Neural progenitor cell (in vitro differentiated cells): ENCODE measurements at regions not wholly inside any gene's neighbourhood (a gene's known extent, or its start where the extent isn't known, plus 50 kb on each side); places are given as distances from the start of the nearest gene placed in this dataset.
A peak's percentile ranks its signal among the peaks of the same experiment; 100 is the strongest.

Experiments
- DNase-seq: peaks from one replicate; pipeline ENCODE4 v3.0.0-alpha.2; 2016; ENCODE audit warnings: low spot score
- H2AFZ ChIP-seq: fragments of 200-600 bp; sonication (generic); replicated peaks from 2 replicates; pipeline ENCODE4 v1.6.1; 2016; ENCODE audit warnings: antibody characterized with exemption
- H3F3A ChIP-seq: fragments of 200-600 bp; sonication (generic); 2 replicates; pipeline ENCODE4 v1.6.1; 2016; ENCODE audit warnings: antibody characterized with exemption, low read depth
- H3K27ac ChIP-seq: fragments of 200-600 bp; sonication (generic); 2 replicates; pipeline ENCODE4 v1.5.1; 2016; ENCODE audit warnings: mild to moderate bottlenecking
- H3K27me3 ChIP-seq: fragments of 200-600 bp; sonication (generic); 2 replicates; pipeline ENCODE4 v1.6.1; 2016; ENCODE audit warnings: mild to moderate bottlenecking, moderate library complexity
- H3K36me3 ChIP-seq: fragments of 200-600 bp; sonication (generic); 2 replicates; pipeline ENCODE4 v1.5.1; 2016
- H3K4me1 ChIP-seq: fragments of 200-600 bp; sonication (generic); 2 replicates; pipeline ENCODE4 v1.6.1; 2016; ENCODE audit warnings: mixed run types
- H3K4me2 ChIP-seq: fragments of 200-600 bp; sonication (generic); 2 replicates; pipeline ENCODE4 v1.6.1; 2016
- H3K4me3 ChIP-seq: fragments of 200-600 bp; sonication (generic); 2 replicates; pipeline ENCODE4 v1.5.1; 2016
- H3K79me2 ChIP-seq: fragments of 200-600 bp; sonication (generic); 2 replicates; pipeline ENCODE4 v1.6.1; 2016; ENCODE audit warnings: low read depth
- H3K9ac ChIP-seq: fragments of 200-600 bp; sonication (generic); 2 replicates; pipeline ENCODE4 v1.6.1; 2016
- H3K9me3 ChIP-seq: fragments of 200-600 bp; sonication (generic); 2 replicates; pipeline ENCODE4 v1.5.1; 2016; ENCODE audit warnings: low read depth
- H4K20me1 ChIP-seq: fragments of 200-600 bp; sonication (generic); 2 replicates; pipeline ENCODE4 v1.6.1; 2016; ENCODE audit warnings: low read depth
- H3K27ac Mint-ChIP-seq: 3 replicates; pipeline ENCODE4 v1.8.0; 2021; ENCODE audit warnings: mixed read lengths
- H3K27me3 Mint-ChIP-seq: 2 replicates; pipeline ENCODE4 v1.8.0; 2022; ENCODE audit warnings: low read depth, mild to moderate bottlenecking, inconsistent platforms, moderate library complexity, mixed read lengths; ENCODE audit not compliant: insufficient read depth
- H3K36me3 Mint-ChIP-seq: 3 replicates; pipeline ENCODE4 v1.8.0; 2021; ENCODE audit warnings: mixed read lengths
- H3K4me1 Mint-ChIP-seq: 3 replicates; pipeline ENCODE4 v1.8.0; 2021; ENCODE audit warnings: mixed read lengths
- H3K4me3 Mint-ChIP-seq: 3 replicates; pipeline ENCODE4 v1.8.0; 2021; ENCODE audit warnings: mild to moderate bottlenecking, moderate library complexity, mixed read lengths
- H3K9me3 Mint-ChIP-seq: 3 replicates; pipeline ENCODE4 v1.8.0; 2020; ENCODE audit warnings: mixed read lengths
- EZH2 ChIP-seq: fragments of 200-600 bp; sonication (generic); IDR thresholded peaks from 2 replicates; pipeline ENCODE4 v1.6.1; 2017; ENCODE audit warnings: antibody characterized with exemption, mild to moderate bottlenecking, moderate library complexity
- EZH2phosphoT487 ChIP-seq: fragments of 200-600 bp; sonication (generic); IDR thresholded peaks from 2 replicates; pipeline ENCODE4 v1.6.1; 2017; ENCODE audit warnings: antibody characterized with exemption
- TF ChIP-seq, protein P1 (sequence below): fragments of 200-600 bp; sonication (generic); IDR thresholded peaks from 2 replicates; pipeline ENCODE4 v1.5.1; 2017; ENCODE audit warnings: antibody characterized with exemption, mild to moderate bottlenecking

DNA sequence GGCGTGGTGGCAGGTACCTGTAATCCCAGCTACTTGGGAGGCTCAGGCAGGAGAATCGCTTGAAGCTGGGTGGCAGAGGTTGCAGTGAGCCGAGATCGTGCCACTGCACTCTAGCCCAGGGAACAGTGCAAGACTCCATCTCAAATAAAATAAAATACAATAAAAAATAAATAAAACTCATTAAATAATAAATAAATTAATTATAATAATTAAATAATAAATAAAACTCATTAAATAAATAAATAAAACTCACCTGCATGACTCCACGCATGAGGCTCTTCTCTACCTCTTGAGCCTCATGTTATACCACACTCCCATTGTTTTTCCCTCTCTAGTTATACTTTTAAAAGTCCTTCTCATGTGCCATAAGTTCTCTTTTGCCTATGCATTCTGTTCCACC, 995.4 kb downstream of the MAT2B start:
- Histone ChIP-seq H3K4me1 (peaks cover 16% of the 10 kb centered on the region), H3K27me3 (no peaks in the 10 kb centered on the region), H3K9ac (no peak overlapping the region), H3K9me3 (no peaks in the 10 kb centered on the region), H3K4me2 (no peak overlapping the region), H3K36me3 (no peaks in the 10 kb centered on the region), H3K79me2 (no peaks in the 10 kb centered on the region), H3F3A (no peaks in the 10 kb centered on the region), H3K4me3 (no peak overlapping the region), H4K20me1 (no peaks in the 10 kb centered on the region), H2AFZ (no peak overlapping the region), H3K27ac (no peak overlapping the region)
- Mint-ChIP-seq H3K36me3 (no peaks in the 10 kb centered on the region), H3K9me3 (no peaks in the 10 kb centered on the region), H3K27ac (no peak overlapping the region), H3K4me3 (no peak overlapping the region), H3K27me3 (no peaks in the 10 kb centered on the region), H3K4me1 (peaks cover 11% of the 10 kb centered on the region)
- DNase-seq = no peak
- TF ChIP-seq, protein P1, sequence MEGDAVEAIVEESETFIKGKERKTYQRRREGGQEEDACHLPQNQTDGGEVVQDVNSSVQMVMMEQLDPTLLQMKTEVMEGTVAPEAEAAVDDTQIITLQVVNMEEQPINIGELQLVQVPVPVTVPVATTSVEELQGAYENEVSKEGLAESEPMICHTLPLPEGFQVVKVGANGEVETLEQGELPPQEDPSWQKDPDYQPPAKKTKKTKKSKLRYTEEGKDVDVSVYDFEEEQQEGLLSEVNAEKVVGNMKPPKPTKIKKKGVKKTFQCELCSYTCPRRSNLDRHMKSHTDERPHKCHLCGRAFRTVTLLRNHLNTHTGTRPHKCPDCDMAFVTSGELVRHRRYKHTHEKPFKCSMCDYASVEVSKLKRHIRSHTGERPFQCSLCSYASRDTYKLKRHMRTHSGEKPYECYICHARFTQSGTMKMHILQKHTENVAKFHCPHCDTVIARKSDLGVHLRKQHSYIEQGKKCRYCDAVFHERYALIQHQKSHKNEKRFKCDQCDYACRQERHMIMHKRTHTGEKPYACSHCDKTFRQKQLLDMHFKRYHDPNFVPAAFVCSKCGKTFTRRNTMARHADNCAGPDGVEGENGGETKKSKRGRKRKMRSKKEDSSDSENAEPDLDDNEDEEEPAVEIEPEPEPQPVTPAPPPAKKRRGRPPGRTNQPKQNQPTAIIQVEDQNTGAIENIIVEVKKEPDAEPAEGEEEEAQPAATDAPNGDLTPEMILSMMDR = no peak
- TF ChIP-seq EZH2 = no peak
- TF ChIP-seq EZH2phosphoT487 = no peak

DNA sequence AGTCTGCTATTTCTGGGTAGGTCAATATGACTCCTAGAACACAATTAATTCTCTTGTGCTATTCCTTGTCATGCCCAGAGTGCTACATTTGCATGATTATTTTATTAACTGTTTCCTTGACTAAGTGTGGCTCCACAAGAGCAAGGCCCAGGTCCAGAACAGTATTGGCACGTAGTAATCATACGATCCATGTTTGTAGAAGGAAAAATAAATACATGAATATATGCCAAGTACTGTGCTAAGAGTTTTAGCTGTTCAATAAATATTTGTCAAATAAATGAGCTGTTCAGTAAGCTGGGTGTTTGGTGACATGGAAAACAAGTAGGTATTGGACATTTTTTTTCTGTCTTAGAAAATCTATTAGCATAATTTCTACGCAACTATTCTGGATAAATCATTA, 995.9 kb downstream of the MAT2B start:
- DNase-seq = no peak
- Histone ChIP-seq H3K4me1 (peaks cover 16% of the 10 kb centered on the region), H3K27ac (no peak overlapping the region), H3K79me2 (no peaks in the 10 kb centered on the region), H3K27me3 (no peaks in the 10 kb centered on the region), H3F3A (no peaks in the 10 kb centered on the region), H3K4me2 (no peak overlapping the region), H2AFZ (no peak overlapping the region), H3K36me3 (no peaks in the 10 kb centered on the region), H3K4me3 (no peak overlapping the region), H3K9ac (no peak overlapping the region), H3K9me3 (no peaks in the 10 kb centered on the region), H4K20me1 (no peaks in the 10 kb centered on the region)
- Mint-ChIP-seq H3K4me1 (peaks cover 11% of the 10 kb centered on the region), H3K27ac (no peak overlapping the region), H3K4me3 (no peak overlapping the region), H3K9me3 (no peaks in the 10 kb centered on the region), H3K36me3 (no peaks in the 10 kb centered on the region), H3K27me3 (no peaks in the 10 kb centered on the region)
- TF ChIP-seq, protein P1 = no peak
- no peak for TF ChIP-seq EZH2
- no peak for TF ChIP-seq EZH2phosphoT487

DNA sequence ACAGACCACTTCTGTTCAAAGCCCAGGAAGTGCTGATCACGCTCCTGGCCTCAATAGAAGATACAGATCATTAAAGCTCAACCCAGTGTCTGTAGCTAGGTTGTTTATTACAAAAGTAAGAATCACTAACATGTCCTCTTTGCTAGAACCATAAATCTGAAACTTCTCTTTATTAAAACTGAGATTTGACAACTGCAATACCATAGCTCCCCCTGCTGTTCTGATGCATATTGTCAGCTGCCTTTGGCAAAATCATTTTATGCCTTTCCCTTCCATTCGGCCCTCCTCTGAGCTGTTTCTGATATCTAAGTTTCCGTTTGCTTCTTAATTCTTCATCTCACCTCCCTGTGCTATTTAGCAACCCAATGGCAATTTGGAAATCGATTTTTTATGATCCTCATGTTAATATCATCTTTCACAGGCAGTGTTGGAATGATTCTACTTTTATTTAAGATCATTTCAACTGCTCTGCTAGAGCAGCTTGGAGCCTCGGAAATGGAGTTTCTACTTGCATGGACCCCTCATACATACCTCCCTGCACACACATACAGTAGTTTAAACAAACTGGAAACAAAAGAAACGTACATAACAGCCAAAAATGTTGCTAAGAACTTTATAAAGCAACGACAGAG, 998.8 kb downstream of the MAT2B start:
- no peak for TF ChIP-seq EZH2
- TF ChIP-seq, protein P1 = peak; percentile 87
- Histone ChIP-seq H3K9ac (no peak overlapping the region), H3K4me2 (no peak overlapping the region), H3K9me3 (no peaks in the 10 kb centered on the region), H4K20me1 (no peaks in the 10 kb centered on the region), H3K79me2 (no peaks in the 10 kb centered on the region), H3K36me3 (no peaks in the 10 kb centered on the region), H2AFZ (no peak overlapping the region), H3K27me3 (no peaks in the 10 kb centered on the region), H3F3A (no peaks in the 10 kb centered on the region), H3K4me3 (no peak overlapping the region), H3K4me1 (no peaks in the 10 kb centered on the region), H3K27ac (no peak overlapping the region)
- Mint-ChIP-seq H3K27ac (no peak overlapping the region), H3K4me3 (no peak overlapping the region), H3K36me3 (no peaks in the 10 kb centered on the region), H3K4me1 (peaks cover 5% of the 10 kb centered on the region), H3K9me3 (no peaks in the 10 kb centered on the region), H3K27me3 (no peaks in the 10 kb centered on the region)
- DNase-seq = peak; percentile 63
